ENCODE measurements at regions not wholly inside any gene's neighbourhood (a gene's known extent, or its start where the extent isn't known, plus 50 kb on each side); places are given as distances from the start of the nearest gene placed in this dataset.

- TF ChIP-seq ZBTB26 (CRISPR knock-in tag; IDR thresholded peaks at IDR 0.05) (no peak), ZNF444 (CRISPR knock-in tag; IDR thresholded peaks at IDR 0.05) (no peak)
- no peak overlapping the region for H3K4me3 ChIP-seq
- POLR2A ChIA-PET = no interaction called here
- no peak overlapping the region for H3K27ac ChIP-seq (ENCODE audit: extremely low read depth, low read depth, low read length)
- intact Hi-C loops (cut with micrococcal nuclease) (no loop called here), in situ Hi-C loops (cut with MboI) (no loop called here)
- no peak overlapping the region for H3K9ac ChIP-seq (ENCODE audit: insufficient read depth in 1 of 2, low read depth in 2 of 2, low read length in 2 of 2)
- H2AFZ ChIP-seq (ENCODE audit: low read depth, low read length) = no peak overlapping the region
- no TSS peak for BruUV-seq (replicated peaks)
- no peaks in the 10 kb centered on the region for H3K4me1 ChIP-seq (replicated peaks in 1 of 2; ENCODE audit: control insufficient read depth in 2 of 2, insufficient read depth in 2 of 2, low read length in 2 of 2)
- WGBS (ENCODE audit: insufficient coverage, low coverage, missing lambda C conversion rate) = 3% methylated on average over 5 of the region's 5 CpGs
- no peaks in the 10 kb centered on the region for H3K36me3 ChIP-seq (ENCODE audit: control insufficient read depth, insufficient read depth, low read length)
- H3K9me3 ChIP-seq (replicated peaks; ENCODE audit: control insufficient read depth, insufficient read depth, low read depth, low read length) = no peaks in the 10 kb centered on the region
- no peaks in the 10 kb centered on the region for H3K9me1 ChIP-seq (ENCODE audit: control insufficient read depth, insufficient read depth, low read length)
- H3K79me2 ChIP-seq (ENCODE audit: control insufficient read depth, insufficient read depth, low read length) = no peaks in the 10 kb centered on the region
- FAIRE-seq (no peak), ATAC-seq (no peak), DNase-seq (ENCODE audit: extremely low read depth in 1 of 4, low spot score in 3 of 4) (no peak)
- H4K20me1 ChIP-seq (replicated peaks; ENCODE audit: control insufficient read depth, insufficient read depth, low read length) = no peaks in the 10 kb centered on the region
- H3K27me3 ChIP-seq (ENCODE audit: control insufficient read depth in 2 of 2, insufficient read depth in 2 of 2, low read length in 2 of 2) = no peaks in the 10 kb centered on the region
- no peak overlapping the region for H3K4me2 ChIP-seq (ENCODE audit: insufficient read depth, low read length)
- CTCF ChIA-PET (ENCODE audit: low intra/inter-chr PET ratio) = no interaction called here
Measured at GRCh38 chr14:53857625-53858344, 98.8 kb downstream of the BMP4 start.

- Histone ChIP-seq H3K36me3 (ENCODE audit: control insufficient read depth, insufficient read depth, low read length) (no peaks in the 10 kb centered on the region), H2AFZ (ENCODE audit: low read depth, low read length) (no peak overlapping the region), H3K4me1 (replicated peaks in 1 of 2; ENCODE audit: control insufficient read depth in 2 of 2, insufficient read depth in 2 of 2, low read length in 2 of 2) (no peaks in the 10 kb centered on the region), H3K4me2 (ENCODE audit: insufficient read depth, low read length) (no peak overlapping the region), H3K9me1 (ENCODE audit: control insufficient read depth, insufficient read depth, low read length) (no peaks in the 10 kb centered on the region), H3K27me3 (ENCODE audit: control insufficient read depth in 2 of 2, insufficient read depth in 2 of 2, low read length in 2 of 2) (no peaks in the 10 kb centered on the region), H3K79me2 (ENCODE audit: control insufficient read depth, insufficient read depth, low read length) (no peaks in the 10 kb centered on the region), H3K4me3 (no peak overlapping the region), H3K9me3 (replicated peaks; ENCODE audit: control insufficient read depth, insufficient read depth, low read depth, low read length) (no peaks in the 10 kb centered on the region), H3K27ac (ENCODE audit: extremely low read depth, low read depth, low read length) (no peak overlapping the region), H3K9ac (ENCODE audit: insufficient read depth in 1 of 2, low read depth in 2 of 2, low read length in 2 of 2) (no peak overlapping the region), H4K20me1 (replicated peaks; ENCODE audit: control insufficient read depth, insufficient read depth, low read length) (no peaks in the 10 kb centered on the region)
- ChIA-PET CTCF (ENCODE audit: low intra/inter-chr PET ratio) (no interaction called here), POLR2A (no interaction called here)
- FAIRE-seq (no peak), ATAC-seq (no peak), DNase-seq (ENCODE audit: extremely low read depth in 1 of 4, low spot score in 3 of 4) (no peak)
- in situ Hi-C loops (cut with MboI) (no loop called here), intact Hi-C loops (cut with micrococcal nuclease) (no loop called here)
- no TSS peak for BruUV-seq (replicated peaks)
- WGBS (ENCODE audit: insufficient coverage, low coverage, missing lambda C conversion rate) = 0% methylated on average over 2 of the region's 2 CpGs
- TF ChIP-seq MAFK (IDR thresholded peaks at IDR 0.05; ENCODE audit: low read length) = no peak
- TF ChIP-seq E4F1 (CRISPR knock-in tag; IDR thresholded peaks at IDR 0.05; ENCODE audit: borderline replicate concordance) = no peak
- no peak for TF ChIP-seq TEAD4 (IDR thresholded peaks at IDR 0.05; ENCODE audit: low read length)
- TF ChIP-seq TEAD4 (CRISPR knock-in tag; IDR thresholded peaks at IDR 0.05; ENCODE audit: borderline replicate concordance) = no peak
- no peak for TF ChIP-seq MBD2 (IDR thresholded peaks at IDR 0.05; ENCODE audit: borderline replicate concordance, low read depth)
- no peak for TF ChIP-seq ZNF830 (CRISPR knock-in tag; IDR thresholded peaks at IDR 0.05)
- no peak for TF ChIP-seq CLOCK (CRISPR knock-in tag; IDR thresholded peaks at IDR 0.05; ENCODE audit: borderline replicate concordance)
- no peak for TF ChIP-seq PTRF (tag; IDR thresholded peaks at IDR 0.05)
Measured at GRCh38 chr14:53855574-53855973, 101.1 kb downstream of the BMP4 start.
